GM18868 (cell line): ENCODE measurements at regions not wholly inside any gene's neighbourhood (a gene's known extent, or its start where the extent isn't known, plus 50 kb on each side); places are given as distances from the start of the nearest gene placed in this dataset.
"Not testable (repeated sequence)": the region's sequence is repeated elsewhere in the genome, so short reads cannot be mapped to it uniquely, and the experiment has no call there.

ENCODE experiments used
- ATAC-seq: cut with Tn5 transposase; IDR thresholded peaks from one replicate; pipeline ENCODE4 v1.9.1; 2021; ENCODE audit warnings: mild to moderate bottlenecking, moderate library complexity; ENCODE audit not compliant: unreplicated experiment

DNA sequence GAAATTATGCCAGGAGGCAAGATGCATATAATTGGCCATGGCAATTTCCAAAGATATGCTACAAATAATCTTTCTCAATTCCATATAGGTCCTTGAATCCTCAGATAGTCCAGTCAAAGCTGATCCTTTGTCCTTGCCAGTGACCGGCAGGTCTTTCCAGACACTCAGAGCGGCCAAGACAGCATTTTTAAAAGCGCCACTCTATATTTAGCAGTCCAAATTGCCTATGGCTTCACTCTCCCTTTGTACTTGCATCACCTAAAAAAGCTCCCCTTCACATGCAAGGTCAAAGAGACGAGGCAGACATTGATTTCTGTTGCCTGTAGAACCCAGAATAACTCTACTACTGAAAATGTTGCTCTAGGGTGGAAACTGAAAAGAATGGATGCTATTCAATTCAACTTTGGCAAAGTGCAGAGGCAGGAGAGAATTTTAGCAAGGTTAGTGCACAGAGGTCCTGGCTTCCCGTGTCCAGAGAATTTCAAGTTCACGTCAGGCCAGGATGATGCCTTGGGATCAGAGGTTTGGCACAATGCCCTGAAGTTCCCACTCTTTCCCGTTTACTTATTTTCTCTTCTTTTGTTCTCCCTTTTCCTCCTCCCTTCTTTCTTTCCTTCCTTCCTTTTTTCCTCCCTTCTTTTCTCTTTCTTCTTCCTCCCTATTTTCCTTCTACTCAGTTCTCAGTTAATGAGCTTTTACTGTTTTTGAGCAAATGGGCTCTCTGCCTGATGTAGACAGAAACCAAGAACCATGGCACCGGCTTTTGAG lies 108.5 kb downstream of the KCNK1 start:
- no peak for ATAC-seq

DNA sequence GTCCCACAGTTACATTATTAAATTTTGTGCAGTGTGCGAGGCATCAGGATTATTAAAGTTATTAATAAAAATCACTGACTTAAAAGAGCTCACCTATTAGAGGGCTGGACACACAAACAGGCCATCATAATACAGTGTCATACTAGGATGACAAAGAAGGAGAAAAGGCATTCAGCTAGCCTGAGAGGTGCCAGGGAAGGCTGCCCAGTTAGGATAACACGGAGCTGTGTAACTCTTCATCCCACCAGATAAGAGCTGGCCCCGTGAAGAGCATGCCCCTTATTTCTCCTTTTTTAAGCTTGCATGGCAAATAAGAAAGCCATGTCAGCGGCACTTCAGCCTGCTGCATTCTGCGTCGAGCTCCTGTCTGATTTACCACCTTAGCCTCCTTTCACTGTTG lies 109.5 kb downstream of the KCNK1 start:
- ATAC-seq = no peak

DNA sequence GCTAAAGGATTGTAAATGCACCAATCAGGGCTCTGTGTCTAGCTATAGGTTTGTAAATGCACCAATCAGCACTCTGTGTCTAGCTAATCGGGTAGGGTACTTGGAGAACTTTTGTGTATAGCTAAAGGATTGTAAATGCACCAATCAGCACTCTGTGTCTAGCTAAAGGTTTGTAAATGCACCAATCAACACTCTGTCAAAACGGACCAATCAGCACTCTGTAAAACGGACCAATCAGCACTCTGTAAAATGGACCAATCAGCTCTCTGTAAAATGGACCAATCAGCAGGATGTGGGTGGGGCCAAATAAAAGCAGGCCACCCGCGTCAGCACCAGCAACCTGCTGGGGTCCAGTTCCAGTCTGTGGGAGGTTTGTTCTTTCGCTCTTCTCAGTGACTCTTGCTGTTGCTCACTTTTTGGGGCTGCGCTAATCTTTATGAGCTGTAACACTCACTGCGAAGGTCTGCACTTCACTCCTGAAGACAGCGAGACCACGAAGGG lies 110.3 kb downstream of the KCNK1 start:
- ATAC-seq = not testable (repeated sequence)

DNA sequence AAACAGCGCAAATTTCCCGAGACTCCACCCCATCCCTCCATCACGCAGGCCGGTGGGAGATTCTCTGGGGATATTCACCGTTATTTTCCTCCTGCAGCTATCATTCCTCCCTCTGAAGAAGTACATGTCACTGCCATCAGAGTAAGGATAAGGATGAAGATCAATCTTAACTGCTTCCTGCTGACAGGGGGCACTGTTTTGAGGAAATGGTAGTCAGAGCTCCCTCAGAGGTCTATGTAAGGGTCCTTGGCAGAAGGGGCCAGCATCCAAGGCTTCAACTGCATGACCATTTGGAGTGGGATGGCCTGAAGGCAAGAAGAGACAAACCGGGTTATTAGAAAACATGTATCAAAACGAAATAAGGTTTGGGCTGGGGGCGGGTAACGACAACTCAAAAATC lies 111.5 kb downstream of the KCNK1 start:
- no peak for ATAC-seq

DNA sequence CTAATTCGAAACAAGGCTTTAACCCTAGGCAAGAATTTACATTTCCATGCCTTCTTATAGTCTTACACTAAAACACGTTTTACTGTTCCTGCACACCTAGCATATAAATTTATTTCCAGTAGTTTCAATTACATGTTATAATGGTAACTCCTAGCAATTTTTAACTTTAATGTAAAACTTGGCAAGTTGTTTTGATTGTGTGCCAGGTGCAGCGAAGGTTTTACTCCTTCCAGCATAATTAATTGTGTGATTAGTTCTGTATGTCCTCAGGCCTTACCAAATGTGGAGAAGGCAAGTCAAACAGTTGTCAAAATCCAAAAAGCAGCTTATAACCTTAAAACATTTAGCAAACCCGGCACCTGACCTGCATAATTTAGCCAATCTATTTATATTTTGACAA lies 114.8 kb downstream of the KCNK1 start:
- ATAC-seq = no peak

DNA sequence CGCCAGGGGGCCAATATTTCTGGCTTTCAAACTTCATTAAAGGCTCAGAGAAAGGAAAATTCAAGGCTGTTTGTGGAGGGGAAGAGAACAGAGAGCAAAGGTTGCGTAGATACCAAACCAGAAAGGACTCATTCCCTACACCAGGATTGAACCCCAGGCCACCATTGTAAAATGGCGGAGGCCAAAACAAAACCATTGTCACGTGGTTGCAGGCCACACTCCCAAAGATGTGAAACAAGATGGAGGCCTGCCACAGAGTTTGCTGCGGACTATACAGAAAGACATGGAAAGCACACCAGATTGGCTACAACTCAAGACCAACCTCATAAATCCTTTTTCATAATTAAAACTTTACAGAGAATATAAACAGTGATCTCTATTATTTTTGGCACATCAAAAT lies 116.5 kb downstream of the KCNK1 start:
- ATAC-seq = no peak

DNA sequence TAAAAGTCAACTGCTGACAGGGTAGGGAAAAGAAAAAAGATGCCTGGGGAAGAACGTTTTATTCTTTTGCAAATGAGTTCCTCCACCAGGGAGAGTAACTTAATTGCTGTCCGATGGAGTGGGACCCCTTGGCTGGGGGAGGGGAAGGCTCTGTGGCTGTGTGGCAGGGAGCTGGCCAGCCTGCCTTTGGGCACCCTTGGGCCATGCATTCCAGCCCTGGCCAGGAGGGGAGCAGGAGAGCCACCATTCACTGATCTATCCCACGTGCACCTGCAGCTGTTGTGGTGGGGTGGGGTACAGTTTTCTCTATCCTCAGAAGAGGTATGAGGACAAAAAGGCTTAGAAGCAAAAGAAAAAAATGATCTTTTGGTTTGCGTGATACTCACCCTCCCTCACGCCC lies 116.9 kb downstream of the KCNK1 start:
- ATAC-seq = no peak

DNA sequence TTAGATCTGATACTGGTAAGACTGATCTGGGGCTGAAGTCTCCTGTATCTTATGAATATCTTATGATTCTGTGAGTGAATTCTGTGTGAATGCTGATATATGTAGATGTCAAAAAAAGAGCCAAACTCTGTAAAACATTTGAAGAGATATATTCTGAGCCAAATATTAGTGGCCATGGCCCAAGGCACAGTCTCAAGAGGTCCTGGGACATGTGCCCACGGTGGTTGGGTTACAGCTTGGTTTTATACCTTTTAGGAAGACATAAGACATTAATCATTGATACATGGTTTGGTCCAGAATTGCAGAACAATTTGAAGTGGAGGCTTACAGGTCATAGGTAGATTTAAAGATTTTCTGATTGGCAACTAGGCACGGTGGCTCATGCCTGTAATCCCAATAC lies 118.3 kb downstream of the KCNK1 start:
- no peak for ATAC-seq

DNA sequence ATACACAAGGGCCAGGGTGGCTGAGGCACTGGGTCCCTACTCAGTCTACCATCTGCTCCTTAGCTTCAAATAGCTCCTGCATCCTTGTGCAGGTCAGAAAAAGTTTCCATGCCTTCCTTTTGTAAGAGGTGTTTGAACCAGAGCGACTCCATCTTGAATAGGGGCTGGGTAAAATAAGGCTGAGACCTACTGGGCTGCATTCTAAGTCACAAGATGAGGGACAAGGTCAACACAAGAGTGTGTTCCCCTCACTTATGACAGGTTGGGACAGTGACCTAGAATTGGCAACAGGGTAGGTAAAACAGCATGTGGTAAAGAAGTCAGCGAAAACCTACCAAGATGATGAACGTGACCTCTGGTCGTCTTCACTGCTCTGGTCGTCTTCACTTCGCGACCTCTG lies 120.5 kb downstream of the KCNK1 start:
- no peak for ATAC-seq

DNA sequence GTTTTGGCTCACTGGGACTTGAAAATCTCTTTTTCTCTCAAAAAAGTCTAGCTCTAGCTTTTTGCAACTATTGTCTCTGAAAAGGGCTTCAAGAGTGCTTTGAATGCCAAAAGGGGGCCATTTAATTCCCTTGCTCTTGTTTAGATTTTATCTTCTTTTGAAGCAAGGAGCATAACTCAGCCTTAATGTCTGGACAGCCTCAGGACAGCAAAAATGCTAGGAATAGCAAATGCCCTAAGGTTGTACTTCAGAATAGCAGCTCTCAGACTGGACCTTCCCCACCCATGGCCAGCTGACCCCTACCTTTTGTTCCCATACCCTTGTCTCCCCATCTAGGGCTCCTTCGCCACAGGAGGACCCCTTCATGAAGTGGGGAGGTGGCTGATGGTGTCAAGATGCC lies 121.4 kb downstream of the KCNK1 start:
- no peak for ATAC-seq

DNA sequence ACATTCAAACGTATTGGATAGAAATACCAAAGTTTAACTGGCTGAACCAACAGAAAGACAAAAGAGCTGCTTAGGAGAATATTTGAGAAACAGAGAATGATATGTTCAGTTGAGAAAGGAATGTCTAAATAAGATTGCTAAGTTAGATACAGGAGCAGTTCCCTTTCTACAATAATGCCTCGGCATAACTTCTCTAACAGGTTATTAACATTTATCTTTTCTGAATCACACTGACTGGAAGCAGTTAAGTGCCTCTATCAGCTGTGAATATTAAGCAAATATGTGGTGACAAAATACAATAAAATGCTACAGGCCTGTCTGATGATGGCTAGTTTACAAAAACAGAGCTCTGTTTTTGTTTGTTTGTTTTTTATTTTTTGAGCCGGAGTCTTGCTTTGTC lies 121.9 kb downstream of the KCNK1 start:
- ATAC-seq = no peak

DNA sequence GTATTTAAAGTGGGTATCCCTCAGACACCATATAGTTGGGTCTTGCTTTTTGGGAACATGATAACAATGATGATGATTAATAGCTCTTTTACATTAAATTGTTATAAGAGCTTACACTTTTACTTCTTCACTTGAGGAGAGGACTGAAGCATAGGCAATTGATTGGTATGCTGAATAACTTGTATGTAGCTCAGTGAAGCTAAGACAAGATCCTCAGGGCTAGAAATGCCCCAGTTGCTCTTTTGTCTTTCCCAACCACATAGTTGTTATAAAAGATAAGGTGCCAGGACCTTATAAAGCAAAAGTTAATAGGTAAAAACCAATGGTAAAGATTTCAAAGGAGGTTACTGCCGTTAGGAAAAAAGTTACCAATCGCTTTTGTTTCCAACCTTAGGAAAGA lies 123.4 kb downstream of the KCNK1 start:
- no peak for ATAC-seq

DNA sequence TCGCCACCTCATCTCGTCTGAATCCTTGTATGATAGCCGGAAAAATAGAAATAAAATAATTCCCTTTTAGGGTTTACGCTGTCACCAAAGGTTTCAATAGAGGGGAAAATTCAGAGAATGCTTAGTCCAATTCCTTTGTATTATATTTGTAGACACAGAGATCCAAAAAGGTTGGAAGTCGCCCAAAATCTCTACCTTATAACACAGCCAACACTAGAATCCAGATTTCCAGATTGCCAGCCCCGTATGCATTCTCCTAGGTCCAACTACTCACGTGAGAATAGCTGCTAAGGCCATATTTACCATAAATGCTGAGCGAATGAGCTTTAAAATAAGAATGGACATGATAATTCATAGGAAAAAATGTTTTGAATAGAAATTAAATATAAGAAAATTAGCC lies 124.5 kb downstream of the KCNK1 start:
- ATAC-seq = no peak

DNA sequence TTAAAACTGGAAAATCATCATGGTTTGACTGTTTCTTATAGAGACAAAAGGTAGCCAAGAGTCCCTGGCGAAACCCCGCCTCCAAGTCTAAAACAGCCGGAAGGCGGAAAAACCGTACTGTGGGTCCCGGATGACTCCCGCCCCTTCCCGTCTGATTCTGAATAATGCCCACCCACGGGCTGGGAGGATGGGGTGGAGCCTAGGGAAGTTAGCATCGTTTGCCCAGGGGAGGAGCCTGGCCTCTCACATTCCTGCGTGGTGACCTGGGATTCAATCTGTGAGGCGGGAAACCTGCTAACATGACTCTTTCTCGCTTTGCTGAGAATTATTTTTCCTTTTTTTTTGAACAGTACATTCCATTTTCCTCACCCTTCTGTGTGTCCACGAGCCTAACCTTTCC lies 124.9 kb downstream of the KCNK1 start:
- no peak for ATAC-seq

DNA sequence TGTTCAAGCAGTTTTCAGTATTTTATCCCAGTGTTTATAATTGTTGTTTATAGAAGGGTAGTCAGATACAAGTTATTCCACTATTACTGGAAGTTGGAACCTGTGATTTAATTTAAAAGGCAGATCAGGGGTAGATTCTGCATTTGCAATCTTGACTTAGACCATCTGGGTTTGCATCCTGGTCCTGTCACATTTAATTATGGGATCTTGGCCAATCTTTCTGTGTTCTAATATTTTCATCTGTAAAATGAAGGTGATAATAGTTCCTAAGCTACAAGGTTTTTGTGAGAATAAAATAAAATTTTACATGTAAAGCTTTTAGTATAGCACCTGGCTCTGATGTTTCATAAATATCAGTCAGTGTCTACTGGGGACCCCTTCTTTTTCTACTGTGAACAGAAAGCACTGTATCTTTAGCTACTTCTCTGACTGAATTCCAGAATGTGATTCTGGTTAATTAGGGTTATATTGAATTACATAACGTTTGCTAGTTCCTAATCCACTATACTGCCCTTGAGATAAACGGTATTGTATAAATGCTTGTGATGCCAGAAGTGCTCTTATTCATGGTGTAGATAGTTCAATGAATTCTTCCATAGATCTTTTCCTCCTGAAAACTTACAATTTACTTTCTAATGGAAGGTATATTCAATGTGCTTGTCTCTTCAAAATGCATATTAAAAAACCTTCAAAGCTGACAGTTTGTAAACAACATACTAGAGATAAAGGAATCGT lies 131.0 kb downstream of the KCNK1 start:
- no peak for ATAC-seq

DNA sequence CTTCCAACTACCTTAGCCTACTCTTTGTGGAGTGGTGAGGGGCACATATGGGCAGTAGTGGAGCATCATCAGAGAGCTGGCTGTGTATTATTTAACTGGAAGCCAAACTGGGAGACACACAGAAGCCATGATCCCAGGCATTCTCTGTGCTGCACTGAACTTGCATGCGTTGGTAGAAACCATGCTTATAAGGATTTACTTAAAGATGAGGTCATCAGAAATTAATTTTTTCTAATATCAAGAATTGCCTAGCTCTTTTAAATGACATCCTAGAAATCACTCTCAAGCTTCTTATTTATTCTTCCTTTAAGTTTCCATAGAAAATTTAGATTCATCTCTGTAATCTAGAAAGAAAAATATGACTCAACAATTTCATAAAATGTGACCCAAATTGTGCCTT lies 136.2 kb downstream of the KCNK1 start:
- no peak for ATAC-seq

DNA sequence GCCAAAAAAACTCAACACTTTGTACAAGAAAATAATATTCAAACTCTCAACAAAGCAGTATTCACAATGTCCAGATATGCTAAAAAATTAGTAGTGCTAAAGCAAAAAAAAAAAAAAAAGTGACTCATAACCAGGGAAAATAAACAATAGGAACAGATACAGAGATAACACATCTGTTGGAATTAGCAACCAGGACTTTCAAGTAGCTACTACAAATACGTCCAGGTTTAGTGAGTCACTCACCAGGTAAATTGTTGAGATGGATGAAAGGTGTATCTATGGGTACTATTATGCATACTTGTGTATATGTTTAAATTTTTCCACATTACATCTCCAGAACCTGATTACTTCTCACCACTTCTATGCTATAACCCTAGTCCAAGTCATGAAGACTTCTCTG lies 144.8 kb upstream of the SLC35F3 start:
- ATAC-seq = no peak

DNA sequence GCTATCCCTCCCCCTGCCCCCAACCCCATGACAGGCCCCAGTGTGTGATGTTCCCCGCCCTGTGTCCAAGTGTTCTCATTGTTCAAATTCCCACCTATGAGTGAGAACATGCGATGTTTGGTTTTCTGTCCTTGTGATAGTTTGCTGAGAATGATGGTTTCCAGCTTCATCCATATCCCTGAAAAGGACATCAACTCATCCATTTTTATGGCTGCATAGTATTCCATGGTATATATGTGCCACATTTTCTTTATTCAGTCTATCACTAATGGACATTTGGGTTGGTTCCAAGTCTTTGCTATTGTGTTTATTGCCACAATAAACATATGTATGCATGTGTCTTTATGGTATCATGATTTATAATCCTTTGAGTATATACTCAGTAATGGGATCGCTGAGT lies 140.2 kb upstream of the SLC35F3 start:
- not testable (repeated sequence) for ATAC-seq

DNA sequence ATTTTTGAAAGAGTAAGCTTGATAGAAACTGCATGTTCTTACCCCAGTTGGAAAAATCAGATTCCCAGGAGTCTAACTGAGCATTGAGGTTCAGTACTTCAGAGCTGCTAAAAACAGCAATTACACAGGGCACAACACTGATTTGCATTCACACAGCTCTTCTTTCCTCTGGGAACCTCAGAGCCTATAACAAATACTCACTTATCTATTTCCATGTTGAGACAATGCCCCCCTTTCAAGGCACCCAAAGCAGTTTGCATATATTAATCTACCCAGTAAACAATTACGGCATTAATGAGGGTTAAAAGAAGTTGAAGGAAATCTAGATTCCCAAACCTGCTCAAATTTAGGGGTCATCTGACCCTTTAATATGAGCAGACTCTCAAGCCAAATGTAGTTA lies 126.9 kb upstream of the SLC35F3 start:
- no peak for ATAC-seq

DNA sequence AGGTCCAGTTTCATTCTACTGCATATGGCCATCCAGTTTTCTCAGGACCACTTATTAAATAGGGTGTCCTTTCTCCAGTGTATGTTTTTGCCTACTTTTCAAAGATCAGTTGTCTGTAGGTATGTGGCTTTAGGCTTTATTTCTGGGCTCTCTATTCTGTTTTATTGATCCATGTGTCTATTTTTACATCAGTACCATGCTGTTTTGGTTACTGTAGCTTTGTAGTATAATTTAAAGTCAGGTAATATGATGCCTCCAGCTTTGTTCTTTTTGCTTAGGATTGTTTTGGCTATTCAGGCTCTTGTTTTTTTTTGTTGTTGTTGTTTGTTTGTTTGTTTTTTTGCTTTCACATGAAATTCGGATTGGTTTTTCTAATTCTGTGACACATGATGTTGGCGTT lies 124.4 kb upstream of the SLC35F3 start:
- ATAC-seq = no peak

DNA sequence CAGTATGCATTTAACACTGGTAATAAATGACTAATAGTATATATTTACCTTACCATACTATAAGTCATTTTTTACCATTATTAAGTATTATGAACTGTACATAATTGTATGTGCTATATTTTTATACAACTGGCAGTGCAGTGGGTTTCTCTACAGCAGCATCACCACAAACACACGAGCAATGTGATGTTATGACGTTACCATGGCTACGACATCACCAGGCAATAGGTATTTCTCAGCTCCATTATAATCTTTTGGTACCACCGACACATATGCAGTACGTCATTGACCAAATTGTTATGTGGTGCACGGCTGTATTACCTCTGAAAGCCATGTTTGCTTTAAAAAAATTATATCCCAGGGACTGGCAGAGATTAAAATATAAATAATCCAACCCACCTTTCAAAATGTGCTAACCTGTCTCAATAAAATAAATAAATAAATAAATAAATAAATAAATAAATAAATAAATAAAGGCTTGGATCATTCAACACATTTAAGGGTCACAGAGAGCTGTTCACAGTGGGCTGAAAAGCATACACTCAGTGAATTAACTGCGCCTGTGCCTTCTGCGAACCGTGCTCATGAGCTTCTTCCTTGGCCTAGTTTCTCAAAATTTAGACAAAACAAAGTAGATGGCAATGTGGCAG lies 121.4 kb upstream of the SLC35F3 start:
- no peak for ATAC-seq

DNA sequence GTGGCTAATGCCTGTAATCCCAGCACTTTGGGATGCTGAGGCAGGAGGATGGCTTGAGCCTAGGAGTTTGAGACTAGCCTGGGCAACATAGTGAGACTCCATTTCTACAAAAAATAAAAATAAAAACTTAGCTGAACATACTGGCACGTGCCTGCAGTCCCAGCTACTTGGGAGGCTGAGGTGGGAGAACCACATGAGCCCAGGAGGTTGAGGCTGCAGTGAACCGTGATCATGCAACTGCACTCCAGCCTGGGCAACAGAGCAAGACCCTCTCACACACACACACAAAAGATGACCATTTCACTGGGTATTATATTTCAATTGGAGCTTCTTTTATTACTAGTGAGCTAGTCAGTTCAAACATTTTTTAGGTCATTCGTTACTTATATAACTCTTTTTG lies 116.9 kb upstream of the SLC35F3 start:
- no peak for ATAC-seq
